Sciatic nerve (tissue), 2 donors: ENCODE measurements at regions not wholly inside any gene's neighbourhood (a gene's known extent, or its start where the extent isn't known, plus 50 kb on each side); places are given as distances from the start of the nearest gene placed in this dataset.

ENCODE experiments used
- ATAC-seq: fragments of 200-7000 bp; cut with Tn5 transposase; one replicate; pipeline ENCODE4 v1.9.1; 2020; ENCODE audit warnings: mild to moderate bottlenecking, moderate library complexity
- DNase-seq: peaks from one replicate; pipeline ENCODE4 v3.0.0-alpha.2; 2020; ENCODE audit warnings: low spot score
- intact Hi-C: fragments of 100-400 bp; cut with DNase I; formaldehyde crosslinking; loops from one replicate; pipeline ENCODE4 v1.14.2; 2022
- donor health status: DM: no; HTN: no; CAD: no.
- donor health status: DM: no; HTN: no; CAD: no.

DNA sequence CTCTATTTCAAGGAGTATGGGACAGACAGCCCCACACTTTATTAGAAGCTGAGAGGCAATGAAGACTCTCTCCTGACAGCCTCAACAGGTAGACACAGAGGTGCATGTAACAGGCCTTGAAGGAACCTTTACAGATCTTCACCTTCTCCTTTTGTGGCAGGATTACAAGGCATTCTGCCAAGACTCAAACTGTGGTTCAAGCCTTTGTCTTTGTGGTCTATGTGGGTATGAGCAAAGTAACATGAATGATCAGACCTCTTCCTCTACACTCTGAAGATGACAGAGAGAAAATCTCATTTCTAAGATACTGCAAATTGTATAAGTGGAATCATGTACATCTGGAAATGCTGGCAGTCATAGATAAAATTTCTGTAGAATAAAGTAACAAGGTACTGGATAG, 346.9 kb downstream of the CDH9 start:
- DNase-seq (no peak), ATAC-seq (no peak)
- intact Hi-C loops = no loop called here

- intact Hi-C loops = no loop called here
- DNase-seq = no peak
- no peak for ATAC-seq
These were observed 347.9 kb downstream of the CDH9 start for GRCh38 chr5:26690511-26690910.

DNA sequence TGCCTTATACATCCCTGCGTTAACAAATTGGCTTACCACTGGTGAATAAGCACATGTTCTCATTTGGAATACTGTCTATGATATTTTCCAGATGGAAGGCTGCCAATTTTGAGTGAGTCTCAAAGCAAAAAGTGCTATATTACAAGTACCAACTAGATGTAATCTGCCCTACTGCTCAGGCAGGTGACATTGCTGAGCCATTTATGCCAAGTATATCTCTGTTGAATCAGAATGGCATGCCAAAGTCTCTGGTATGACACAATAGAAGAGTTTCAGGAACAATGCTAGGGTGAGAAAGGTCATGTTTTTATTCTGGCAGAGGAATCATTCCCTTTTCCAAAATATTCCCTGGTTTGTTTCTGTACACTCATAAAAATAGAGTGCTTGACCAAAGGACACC, 356.5 kb downstream of the CDH9 start:
- DNase-seq (no peak), ATAC-seq (no peak)
- intact Hi-C loops = no loop called here

GRCh38 chr5:26674846-26675245, 363.5 kb downstream of the CDH9 start:
- intact Hi-C loops = no loop called here
- no peak for ATAC-seq
- no peak for DNase-seq

- DNase-seq (no peak), ATAC-seq (peak; percentile 24)
- intact Hi-C loops = no loop called here
These were observed 368.9 kb downstream of the CDH9 start for GRCh38 chr5:26669523-26669922.

DNA sequence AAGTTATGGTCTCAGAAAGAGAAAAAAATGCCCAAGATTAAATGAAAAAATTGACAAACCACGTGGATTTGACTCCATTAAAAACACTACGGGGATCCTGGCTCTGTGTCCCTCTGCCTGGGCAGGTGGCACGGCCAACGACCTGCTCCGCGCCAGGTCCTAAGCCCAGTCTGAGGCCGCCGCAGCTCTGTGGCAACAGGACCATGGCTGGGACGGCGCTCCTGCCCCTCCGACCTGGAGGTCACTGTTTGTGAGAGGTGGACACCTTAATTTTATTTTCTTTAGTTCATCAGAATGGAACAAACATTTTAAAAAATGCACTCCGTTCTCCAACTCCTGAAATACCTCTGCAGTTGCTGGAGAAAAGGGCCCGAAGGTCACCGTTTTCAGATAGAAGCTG, 369.4 kb downstream of the CDH9 start:
- ATAC-seq (no peak), DNase-seq (no peak)
- intact Hi-C loops = no loop called here

GRCh38 chr5:26666371-26666770, 372.0 kb downstream of the CDH9 start:
- intact Hi-C loops = no loop called here
- no peak for ATAC-seq
- DNase-seq = no peak

GRCh38 chr5:26663500-26663899, 374.9 kb downstream of the CDH9 start:
- ATAC-seq = no peak
- intact Hi-C loops = no loop called here
- DNase-seq = no peak

- intact Hi-C loops = no loop called here
- ATAC-seq = no peak
- DNase-seq = no peak
These were observed 375.5 kb downstream of the CDH9 start for GRCh38 chr5:26662806-26663360.

DNA sequence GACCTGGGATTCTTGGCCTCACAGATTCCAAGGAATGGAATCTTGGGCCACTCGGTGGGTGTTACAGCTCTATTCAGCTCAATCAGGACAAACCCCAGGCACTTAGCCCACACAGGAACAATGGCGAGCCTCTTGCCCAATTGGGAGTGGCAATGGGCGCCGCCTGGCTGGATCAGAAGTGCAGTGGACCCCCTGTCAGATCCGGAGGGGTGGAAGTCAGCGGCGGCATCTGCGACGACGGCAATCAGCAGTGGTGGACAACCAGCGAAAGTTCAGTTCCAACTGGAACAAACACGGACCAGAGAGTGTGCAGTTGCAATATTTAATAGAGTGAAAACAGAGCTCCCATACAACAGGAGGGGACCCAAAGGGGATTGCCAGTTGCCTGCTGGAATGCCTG, 378.3 kb downstream of the CDH9 start:
- ATAC-seq = no peak
- no peak for DNase-seq
- intact Hi-C loops = no loop called here

- ATAC-seq = no peak
- DNase-seq = no peak
- intact Hi-C loops = no loop called here
These were observed 389.4 kb downstream of the CDH9 start for GRCh38 chr5:26649000-26649399.

GRCh38 chr5:26647781-26648180, 390.6 kb downstream of the CDH9 start:
- no peak for ATAC-seq
- intact Hi-C loops = no loop called here
- no peak for DNase-seq

DNA sequence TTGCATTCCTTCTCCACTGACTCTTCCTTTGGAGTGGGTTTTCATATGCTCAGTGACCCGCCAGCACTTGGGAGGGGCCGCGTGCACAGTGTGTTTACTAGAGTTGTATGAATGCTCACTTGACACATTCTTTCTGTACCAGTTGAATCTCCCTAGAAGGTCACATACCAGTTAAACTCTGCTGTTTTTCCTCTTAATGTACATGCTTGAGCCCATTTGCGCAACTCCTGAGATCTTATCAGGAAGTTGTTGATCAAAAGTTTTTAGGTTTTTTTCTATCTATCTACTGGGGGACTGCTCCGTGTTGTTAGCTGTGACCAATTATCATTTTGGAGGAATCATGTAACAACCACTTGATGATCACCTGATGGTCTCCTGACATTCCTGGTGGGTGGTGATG, 392.7 kb downstream of the CDH9 start:
- ATAC-seq = no peak
- intact Hi-C loops = no loop called here
- DNase-seq = no peak

- intact Hi-C loops = no loop called here
- DNase-seq = no peak
- ATAC-seq = no peak
These were observed 396.9 kb downstream of the CDH9 start for GRCh38 chr5:26641492-26641891.

- DNase-seq (no peak), ATAC-seq (no peak)
- intact Hi-C loops = no loop called here
These were observed 413.3 kb downstream of the CDH9 start for GRCh38 chr5:26625099-26625498.

GRCh38 chr5:26622947-26623346, 415.4 kb downstream of the CDH9 start:
- intact Hi-C loops = no loop called here
- DNase-seq (no peak), ATAC-seq (no peak)

GRCh38 chr5:26610577-26610976, 427.8 kb downstream of the CDH9 start:
- ATAC-seq (no peak), DNase-seq (no peak)
- intact Hi-C loops = no loop called here

GRCh38 chr5:26601563-26601962, 436.8 kb downstream of the CDH9 start:
- ATAC-seq = no peak

DNA sequence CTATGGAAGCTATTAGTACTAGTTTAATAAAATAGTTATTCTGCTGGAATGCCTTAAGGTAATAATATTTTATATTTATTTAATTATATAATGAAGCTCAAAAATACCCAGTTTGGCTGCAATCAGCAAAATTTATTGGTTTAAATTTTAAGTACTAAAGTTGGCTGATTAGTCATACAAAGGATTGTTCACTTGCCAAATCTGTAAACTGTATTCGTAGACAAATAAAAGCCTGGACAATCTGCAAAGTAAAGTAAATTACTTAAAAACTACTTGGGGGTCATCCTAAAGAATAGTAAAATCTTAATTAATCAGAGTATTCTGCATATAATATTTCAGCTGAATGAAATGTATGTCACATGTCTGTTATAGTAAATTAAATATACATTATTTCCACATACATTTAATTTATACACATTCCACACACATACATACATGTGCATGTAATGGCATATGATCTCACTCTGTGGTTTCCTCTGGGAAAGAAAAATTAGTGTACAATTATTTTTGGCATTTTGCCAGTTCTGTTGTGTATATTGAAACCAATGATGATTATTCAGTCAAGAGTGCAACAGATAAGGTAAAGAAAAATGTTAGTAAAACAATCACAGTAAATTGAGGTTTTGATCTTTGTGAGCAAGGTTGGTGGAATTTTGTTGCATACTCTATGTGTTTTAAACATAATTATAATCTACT, 455.9 kb downstream of the CDH9 start:
- ATAC-seq (no peak), DNase-seq (no peak)
- intact Hi-C loops = no loop called here

More at GRCh38 chr5:26601563-26601962, 436.8 kb downstream of the CDH9 start:
- intact Hi-C loops = no loop called here
- no peak for DNase-seq

DNA sequence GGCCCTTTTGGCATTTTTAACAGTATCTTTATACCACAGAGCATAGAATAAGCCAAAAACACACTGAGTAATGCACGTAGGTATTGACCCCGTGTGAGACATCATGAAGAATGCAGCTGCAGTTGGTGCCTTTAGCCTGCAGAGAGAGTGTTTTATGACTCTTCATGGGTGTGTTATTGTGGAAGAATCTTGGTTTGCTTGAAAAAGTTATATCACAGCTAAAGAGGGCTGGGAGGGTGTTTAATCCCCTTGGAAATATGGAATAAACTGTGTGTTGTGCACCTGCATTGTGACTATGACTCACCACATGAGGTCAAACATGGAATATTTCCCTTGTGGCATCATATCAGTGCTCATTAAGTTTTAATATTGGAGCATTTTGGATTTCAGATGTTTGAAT, 458.7 kb downstream of the CDH9 start:
- intact Hi-C loops = no loop called here
- DNase-seq = no peak
- no peak for ATAC-seq

- DNase-seq = no peak
- ATAC-seq = no peak
- intact Hi-C loops = no loop called here
These were observed 460.4 kb downstream of the CDH9 start for GRCh38 chr5:26578002-26578401.
